Nephron (organoid): ENCODE measurements at regions not wholly inside any gene's neighbourhood (a gene's known extent, or its start where the extent isn't known, plus 50 kb on each side); places are given as distances from the start of the nearest gene placed in this dataset.
A peak's percentile ranks its signal among the peaks of the same experiment; 100 is the strongest.

Experiments used
- H3K27ac Mint-ChIP-seq, 3 experiments: 2 replicates each; pipeline ENCODE4 v1.8.0; 2020; ENCODE audit warnings: mixed read lengths in 3 of 3, mild to moderate bottlenecking in 2 of 3, moderate library complexity in 1 of 3
- H3K27me3 Mint-ChIP-seq: 2 replicates; pipeline ENCODE4 v1.8.0; 2021; ENCODE audit warnings: low read depth, mild to moderate bottlenecking, moderate library complexity, mixed read lengths
- H3K36me3 Mint-ChIP-seq: 2 replicates; pipeline ENCODE4 v1.8.0; 2020; ENCODE audit warnings: low read depth, mixed read lengths
- H3K4me1 Mint-ChIP-seq: 2 replicates; pipeline ENCODE4 v1.8.0; 2020; ENCODE audit warnings: mixed read lengths
- H3K4me3 Mint-ChIP-seq, 3 experiments: 2 replicates each; pipeline ENCODE4 v1.8.0; 2020; ENCODE audit warnings: mild to moderate bottlenecking in 3 of 3, mixed read lengths in 3 of 3, moderate library complexity in 2 of 3
- H3K9me3 Mint-ChIP-seq: 2 replicates; pipeline ENCODE4 v1.8.0; 2020; ENCODE audit warnings: mixed read lengths
- CTCF ChIP-seq, 3 experiments: fragments of 200-600 bp; sonication (generic); IDR thresholded peaks; one replicate each; pipeline ENCODE4 v1.5.0; 2021; ENCODE audit warnings: antibody characterized with exemption in 3 of 3; ENCODE audit not compliant: unreplicated experiment in 3 of 3

DNA sequence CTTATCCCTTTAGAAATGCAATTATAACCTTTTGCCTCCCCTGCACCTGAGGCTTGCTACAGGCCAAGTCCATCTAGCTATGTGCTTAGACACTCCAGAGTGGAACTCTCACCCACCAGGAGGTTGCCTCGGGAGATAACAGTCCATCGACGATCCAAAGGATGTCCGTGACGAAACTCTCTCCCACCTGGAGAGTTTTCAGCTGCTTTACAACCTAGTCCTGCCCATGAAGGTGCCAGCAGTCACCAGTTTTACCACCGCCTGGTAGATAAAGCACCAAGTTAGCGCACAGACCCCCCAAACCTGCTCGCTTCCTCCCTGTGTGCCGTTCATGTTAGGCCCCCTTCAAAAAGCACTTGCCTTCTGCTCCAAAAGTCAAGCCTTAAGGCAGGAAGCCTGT, 53.1 kb upstream of the SHISAL1 start:
- no peak for TF ChIP-seq CTCF (IDR thresholded peaks at IDR 0.05; ENCODE audit: unreplicated experiment in 3 of 3)
- no peaks in the 10 kb centered on the region for H3K36me3 Mint-ChIP-seq
- H3K9me3 Mint-ChIP-seq, result no peaks in the 10 kb centered on the region
- peaks cover 8% of the 10 kb centered on the region for H3K27me3 Mint-ChIP-seq
- no peak overlapping the region for H3K27ac Mint-ChIP-seq
- H3K4me1 Mint-ChIP-seq, result peaks cover 40% of the 10 kb centered on the region
- no peak overlapping the region for H3K4me3 Mint-ChIP-seq

- H3K36me3 Mint-ChIP-seq, result no peaks in the 10 kb centered on the region
- no peaks in the 10 kb centered on the region for H3K9me3 Mint-ChIP-seq
- peaks cover 42% of the 10 kb centered on the region for H3K4me1 Mint-ChIP-seq
- no peak for TF ChIP-seq CTCF (IDR thresholded peaks at IDR 0.05; ENCODE audit: unreplicated experiment in 3 of 3)
- H3K4me3 Mint-ChIP-seq, result peak overlapping the region in 1 of 3 experiments; percentile 6
- peak overlapping the region in 2 of 3 experiments; percentile 20 to 30 for H3K27ac Mint-ChIP-seq
- H3K27me3 Mint-ChIP-seq, result peaks cover 8% of the 10 kb centered on the region
These were observed 52.4 kb upstream of the SHISAL1 start for GRCh38 chr22:44365191-44365590.

GRCh38 chr22:44364751-44365130, 52.0 kb upstream of the SHISAL1 start:
- H3K4me3 Mint-ChIP-seq, result peak overlapping the region in 1 of 3 experiments; percentile 6
- H3K9me3 Mint-ChIP-seq, result no peaks in the 10 kb centered on the region
- TF ChIP-seq CTCF (IDR thresholded peaks at IDR 0.05; ENCODE audit: unreplicated experiment in 3 of 3), result no peak
- peak overlapping the region in 2 of 3 experiments; percentile 20 to 30 for H3K27ac Mint-ChIP-seq
- H3K27me3 Mint-ChIP-seq, result peaks cover 10% of the 10 kb centered on the region
- no peaks in the 10 kb centered on the region for H3K36me3 Mint-ChIP-seq
- H3K4me1 Mint-ChIP-seq, result peaks cover 43% of the 10 kb centered on the region

DNA sequence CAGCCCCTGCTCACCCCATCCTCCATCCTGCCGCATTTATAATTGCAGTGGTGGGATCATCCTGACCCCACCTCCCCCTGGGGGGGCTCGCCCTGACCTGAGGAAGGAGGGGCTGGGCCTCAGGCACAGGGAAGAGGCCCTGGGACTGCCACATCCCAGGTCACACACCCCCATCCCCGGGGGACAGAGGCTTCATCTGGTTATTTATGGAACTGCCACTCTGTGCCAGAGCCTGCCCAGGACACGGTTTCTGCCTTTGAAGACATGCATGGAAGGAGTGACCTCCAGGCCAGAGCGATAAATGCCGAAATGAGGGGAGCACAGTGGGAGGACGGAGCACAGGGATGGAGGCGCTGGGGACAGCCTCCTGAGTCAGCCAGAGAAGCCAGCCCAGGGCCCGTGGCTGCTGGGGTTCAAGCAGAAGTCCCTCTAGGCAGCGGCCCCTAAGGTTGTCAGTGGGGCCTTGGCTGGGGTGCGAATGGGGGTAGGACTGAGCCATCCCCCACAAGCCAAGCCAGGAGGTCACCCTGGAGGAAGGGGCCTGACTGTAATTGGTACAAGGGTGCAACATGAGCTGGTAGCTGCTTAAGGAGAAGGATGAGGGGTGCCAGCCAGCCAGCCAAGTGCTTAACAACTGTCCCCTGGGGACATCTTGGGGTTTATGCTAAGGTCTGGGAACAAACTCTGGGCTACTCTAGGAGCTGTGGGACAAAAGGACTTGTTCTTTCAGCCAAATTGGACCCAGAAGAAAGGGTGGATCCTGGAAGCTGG, 51.4 kb upstream of the SHISAL1 start:
- Mint-ChIP-seq H3K27ac (peak overlapping the region in 1 of 3 experiments; percentile 41), H3K4me1 (peaks cover 43% of the 10 kb centered on the region), H3K9me3 (no peaks in the 10 kb centered on the region), H3K4me3 (no peak overlapping the region), H3K36me3 (no peaks in the 10 kb centered on the region), H3K27me3 (peaks cover 15% of the 10 kb centered on the region)
- no peak for TF ChIP-seq CTCF (IDR thresholded peaks at IDR 0.05; ENCODE audit: unreplicated experiment in 3 of 3)

- H3K9me3 Mint-ChIP-seq, result no peaks in the 10 kb centered on the region
- no peak overlapping the region for H3K27ac Mint-ChIP-seq
- no peak for TF ChIP-seq CTCF (IDR thresholded peaks at IDR 0.05; ENCODE audit: unreplicated experiment in 3 of 3)
- peaks cover 17% of the 10 kb centered on the region for H3K27me3 Mint-ChIP-seq
- peaks cover 48% of the 10 kb centered on the region for H3K4me1 Mint-ChIP-seq
- no peak overlapping the region for H3K4me3 Mint-ChIP-seq
- H3K36me3 Mint-ChIP-seq, result no peaks in the 10 kb centered on the region
These were observed 50.5 kb upstream of the SHISAL1 start for GRCh38 chr22:44363013-44363979.
